HCT116 (cell line): ENCODE measurements at regions not wholly inside any gene's neighbourhood (a gene's known extent, or its start where the extent isn't known, plus 50 kb on each side); places are given as distances from the start of the nearest gene placed in this dataset.

Experiments
- CTCF ChIP-seq, 3 experiments: fragments of 200-600 bp in 1 of 3; sonication (generic) in 1 of 3; IDR thresholded peaks in 2 of 3; conservative IDR thresholded peaks in 1 of 3; 2 replicates each; pipeline ENCODE4 v1.5.1; 2012 to 2017; ENCODE audit warnings: low read depth in 2 of 3, low read length in 2 of 3, antibody characterized with exemption in 1 of 3, borderline replicate concordance in 1 of 3, control low read depth in 1 of 3, mild to moderate bottlenecking in 1 of 3, mixed read lengths in 1 of 3, mixed run types in 1 of 3, moderate library complexity in 1 of 3; ENCODE audit not compliant: insufficient read depth in 1 of 3
- ELF1 ChIP-seq: IDR thresholded peaks from 2 replicates; pipeline ENCODE4 v1.6.1; 2012; ENCODE audit warnings: low read depth, borderline replicate concordance
- EZH2 ChIP-seq: fragments of 200-600 bp; sonication (generic); IDR thresholded peaks from 2 replicates; pipeline ENCODE4 v1.6.1; 2017; ENCODE audit warnings: antibody characterized with exemption, mixed run types
- EZH2phosphoT487 ChIP-seq: fragments of 200-600 bp; IDR thresholded peaks from 2 replicates; pipeline ENCODE4 v1.6.1; 2018; ENCODE audit warnings: antibody characterized with exemption, borderline replicate concordance
- MAX ChIP-seq: IDR thresholded peaks from 2 replicates; pipeline ENCODE4 v1.6.1; 2012
- POLR2A ChIP-seq: IDR thresholded peaks from 2 replicates; pipeline ENCODE4 v1.7.0; 2011; ENCODE audit warnings: borderline replicate concordance; ENCODE audit not compliant: insufficient read depth, insufficient read length; ENCODE audit errors: extremely low read depth
- POLR2AphosphoS5 ChIP-seq: IDR thresholded peaks from 2 replicates; pipeline ENCODE4 v1.6.1; 2011; ENCODE audit warnings: mild to moderate bottlenecking, low read depth, low read length, moderate library complexity
- RAD21 ChIP-seq: IDR thresholded peaks from 2 replicates; pipeline ENCODE4 v1.6.1; 2012; ENCODE audit warnings: low read depth, mild to moderate bottlenecking
- SIN3A ChIP-seq: IDR thresholded peaks from 2 replicates; pipeline ENCODE4 v1.6.1; 2012; ENCODE audit warnings: low read depth
- SP1 ChIP-seq: IDR thresholded peaks from 2 replicates; pipeline ENCODE4 v1.6.1; 2012; ENCODE audit warnings: low read depth
- TF ChIP-seq, protein P1 (sequence below): IDR thresholded peaks from 2 replicates; pipeline ENCODE4 v1.6.1; 2011; ENCODE audit warnings: mild to moderate bottlenecking, low read length, moderate library complexity; ENCODE audit not compliant: insufficient replicate concordance; ENCODE audit errors: extremely low read depth
- TF ChIP-seq, protein P2 (sequence below): IDR thresholded peaks from 2 replicates; pipeline ENCODE4 v1.6.1; 2012

- TF ChIP-seq MAX, result no peak
- no peak for TF ChIP-seq POLR2A
- no peak for TF ChIP-seq CTCF (IDR thresholded peaks at IDR 0.05 in 2 of 3, conservative IDR thresholded peaks at IDR 0.05 in 1 of 3; ENCODE audit: borderline replicate concordance in 1 of 3, insufficient read depth in 1 of 3, low read depth in 2 of 3, low read length in 2 of 3)
- no peak for TF ChIP-seq POLR2AphosphoS5
- TF ChIP-seq, protein P1, sequence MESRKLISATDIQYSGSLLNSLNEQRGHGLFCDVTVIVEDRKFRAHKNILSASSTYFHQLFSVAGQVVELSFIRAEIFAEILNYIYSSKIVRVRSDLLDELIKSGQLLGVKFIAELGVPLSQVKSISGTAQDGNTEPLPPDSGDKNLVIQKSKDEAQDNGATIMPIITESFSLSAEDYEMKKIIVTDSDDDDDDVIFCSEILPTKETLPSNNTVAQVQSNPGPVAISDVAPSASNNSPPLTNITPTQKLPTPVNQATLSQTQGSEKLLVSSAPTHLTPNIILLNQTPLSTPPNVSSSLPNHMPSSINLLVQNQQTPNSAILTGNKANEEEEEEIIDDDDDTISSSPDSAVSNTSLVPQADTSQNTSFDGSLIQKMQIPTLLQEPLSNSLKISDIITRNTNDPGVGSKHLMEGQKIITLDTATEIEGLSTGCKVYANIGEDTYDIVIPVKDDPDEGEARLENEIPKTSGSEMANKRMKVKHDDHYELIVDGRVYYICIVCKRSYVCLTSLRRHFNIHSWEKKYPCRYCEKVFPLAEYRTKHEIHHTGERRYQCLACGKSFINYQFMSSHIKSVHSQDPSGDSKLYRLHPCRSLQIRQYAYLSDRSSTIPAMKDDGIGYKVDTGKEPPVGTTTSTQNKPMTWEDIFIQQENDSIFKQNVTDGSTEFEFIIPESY, result no peak
- TF ChIP-seq EZH2, result no peak
- TF ChIP-seq, protein P2, sequence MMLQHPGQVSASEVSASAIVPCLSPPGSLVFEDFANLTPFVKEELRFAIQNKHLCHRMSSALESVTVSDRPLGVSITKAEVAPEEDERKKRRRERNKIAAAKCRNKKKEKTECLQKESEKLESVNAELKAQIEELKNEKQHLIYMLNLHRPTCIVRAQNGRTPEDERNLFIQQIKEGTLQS, result no peak
- TF ChIP-seq SIN3A, result no peak
- TF ChIP-seq ELF1, result no peak
- TF ChIP-seq SP1, result no peak
- TF ChIP-seq EZH2phosphoT487, result no peak
- no peak for TF ChIP-seq RAD21
Measured at GRCh38 chr17:63305857-63306256, 140.2 kb downstream of the CYB561 start.
